Esophagus muscularis mucosa (tissue), 4 donors: ENCODE measurements at regions not wholly inside any gene's neighbourhood (a gene's known extent, or its start where the extent isn't known, plus 50 kb on each side); places are given as distances from the start of the nearest gene placed in this dataset.

Experiments
- CTCF ChIP-seq, 3 experiments: fragments of 200-600 bp in 2 of 3; fragments of 450-650 bp in 1 of 3; sonication (generic) in 2 of 3; IDR thresholded peaks; one replicate each; pipeline ENCODE4 v1.5.1; 2017 to 2019; ENCODE audit warnings: antibody characterized with exemption in 3 of 3, mild to moderate bottlenecking in 2 of 3, moderate library complexity in 1 of 3
- EP300 ChIP-seq: sonication (generic); formaldehyde crosslinking; IDR thresholded peaks from one replicate; pipeline ENCODE4 v1.6.1; 2017; ENCODE audit warnings: antibody characterized with exemption
- POLR2A ChIP-seq: fragments of 450-650 bp; IDR thresholded peaks from one replicate; pipeline ENCODE4 v1.6.1; 2017; ENCODE audit warnings: antibody characterized with exemption, moderate library complexity, mild to moderate bottlenecking, low read depth
- POLR2AphosphoS5 ChIP-seq, 2 donors: sonication (generic); formaldehyde crosslinking; IDR thresholded peaks; one replicate each; pipeline ENCODE4 v1.6.1; 2017; ENCODE audit warnings: antibody characterized with exemption in 2 of 2

- TF ChIP-seq CTCF (IDR thresholded peaks at IDR 0.05), result no peak
- TF ChIP-seq POLR2AphosphoS5 (IDR thresholded peaks at IDR 0.05), result no peak
- no peak for TF ChIP-seq POLR2A
- TF ChIP-seq EP300, result no peak
Observed at GRCh38 chr11:23680488-23681230, 816.2 kb upstream of the LUZP2 start.
